ENCODE measurements at regions not wholly inside any gene's neighbourhood (a gene's known extent, or its start where the extent isn't known, plus 50 kb on each side); places are given as distances from the start of the nearest gene placed in this dataset.

DNA sequence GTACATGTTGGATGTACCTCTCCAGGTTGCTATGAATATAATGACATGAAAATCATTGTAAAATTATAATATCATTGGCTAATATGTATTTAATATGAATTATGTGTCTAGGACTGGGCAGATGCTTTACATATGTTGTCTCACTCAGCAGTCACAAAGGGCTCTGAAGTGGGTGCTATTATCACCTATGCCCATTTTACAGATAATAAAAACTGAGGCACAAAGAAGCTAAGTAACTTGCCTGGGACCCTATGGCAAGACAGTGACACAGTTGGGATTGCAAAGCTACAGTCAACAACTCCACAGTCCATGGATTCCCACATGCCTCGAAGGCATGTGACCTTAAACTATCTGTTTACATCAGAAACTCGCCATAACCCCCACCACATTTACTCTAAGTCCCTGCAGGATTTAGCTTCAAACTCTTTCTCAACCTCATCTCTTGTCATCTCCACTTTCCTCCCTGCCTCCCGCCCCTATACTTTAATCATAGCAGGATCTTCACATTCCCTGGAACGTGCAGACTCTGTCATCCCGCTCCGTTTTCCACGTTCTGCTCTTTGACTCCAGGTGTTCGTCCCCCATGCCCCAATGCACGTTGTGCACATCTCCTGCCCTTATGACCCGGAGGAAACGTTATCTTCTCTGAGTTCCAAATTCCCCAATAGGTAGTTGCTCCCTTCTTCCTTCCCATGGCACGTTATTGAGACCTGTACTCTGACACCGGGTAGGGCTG is 143.0 kb upstream of the NRIP1 start:
- TF ChIP-seq, protein P1, sequence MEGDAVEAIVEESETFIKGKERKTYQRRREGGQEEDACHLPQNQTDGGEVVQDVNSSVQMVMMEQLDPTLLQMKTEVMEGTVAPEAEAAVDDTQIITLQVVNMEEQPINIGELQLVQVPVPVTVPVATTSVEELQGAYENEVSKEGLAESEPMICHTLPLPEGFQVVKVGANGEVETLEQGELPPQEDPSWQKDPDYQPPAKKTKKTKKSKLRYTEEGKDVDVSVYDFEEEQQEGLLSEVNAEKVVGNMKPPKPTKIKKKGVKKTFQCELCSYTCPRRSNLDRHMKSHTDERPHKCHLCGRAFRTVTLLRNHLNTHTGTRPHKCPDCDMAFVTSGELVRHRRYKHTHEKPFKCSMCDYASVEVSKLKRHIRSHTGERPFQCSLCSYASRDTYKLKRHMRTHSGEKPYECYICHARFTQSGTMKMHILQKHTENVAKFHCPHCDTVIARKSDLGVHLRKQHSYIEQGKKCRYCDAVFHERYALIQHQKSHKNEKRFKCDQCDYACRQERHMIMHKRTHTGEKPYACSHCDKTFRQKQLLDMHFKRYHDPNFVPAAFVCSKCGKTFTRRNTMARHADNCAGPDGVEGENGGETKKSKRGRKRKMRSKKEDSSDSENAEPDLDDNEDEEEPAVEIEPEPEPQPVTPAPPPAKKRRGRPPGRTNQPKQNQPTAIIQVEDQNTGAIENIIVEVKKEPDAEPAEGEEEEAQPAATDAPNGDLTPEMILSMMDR (IDR thresholded peaks at IDR 0.05) = no peak
- TF ChIP-seq POLR2A (IDR thresholded peaks at IDR 0.05) (no peak), POLR2AphosphoS5 (IDR thresholded peaks at IDR 0.05) (no peak)

Data from prostate gland (tissue), 2 donors.